Upper lobe of left lung (tissue), 6 donors: ENCODE measurements at regions not wholly inside any gene's neighbourhood (a gene's known extent, or its start where the extent isn't known, plus 50 kb on each side); places are given as distances from the start of the nearest gene placed in this dataset.

ENCODE experiments used
- ATAC-seq, 2 donors: fragments of 200-7000 bp; cut with Tn5 transposase; one replicate each; pipeline ENCODE4 v1.9.1; 2022; ENCODE audit warnings: mild to moderate bottlenecking in 2 of 2, moderate library complexity in 2 of 2; ENCODE audit not compliant: low FRiP score in 2 of 2
- DNase-seq, 2 donors: peaks; one replicate each; pipeline ENCODE4 v3.0.0-alpha.2; 2019 to 2020
- H3K27ac ChIP-seq, 4 donors: fragments of 200-600 bp; sonication (generic); one replicate each; pipeline ENCODE4 v1.5.1; 2016 to 2019
- H3K27me3 ChIP-seq, 4 donors: fragments of 200-600 bp; sonication (generic); one replicate each; pipeline ENCODE4 v1.5.1; 2017 to 2019
- H3K36me3 ChIP-seq, 4 donors: fragments of 200-600 bp; sonication (generic); one replicate each; pipeline ENCODE4 v1.5.1; 2016 to 2019
- H3K4me1 ChIP-seq, 4 donors: fragments of 200-600 bp; sonication (generic); one replicate each; pipeline ENCODE4 v1.5.1; 2018 to 2019
- H3K4me3 ChIP-seq, 4 donors: fragments of 200-600 bp; sonication (generic); one replicate each; pipeline ENCODE4 v1.5.1; 2017 to 2019; ENCODE audit warnings: mild to moderate bottlenecking in 2 of 4, moderate library complexity in 1 of 4
- H3K9me3 ChIP-seq, 4 donors: fragments of 200-600 bp; sonication (generic); one replicate each; pipeline ENCODE4 v1.5.1; 2018 to 2019
- EP300 ChIP-seq, 4 donors: sonication (generic); formaldehyde crosslinking; IDR thresholded peaks; one replicate each; pipeline ENCODE4 v1.5.1; 2017; ENCODE audit warnings: antibody characterized with exemption in 4 of 4, control low read depth in 2 of 4
- POLR2A ChIP-seq, 4 donors: fragments of 450-650 bp; IDR thresholded peaks; one replicate each; pipeline ENCODE4 v1.5.1; 2016 to 2017; ENCODE audit warnings: antibody characterized with exemption in 4 of 4, mild to moderate bottlenecking in 2 of 4
- POLR2AphosphoS5 ChIP-seq, 2 donors: sonication (generic); formaldehyde crosslinking; IDR thresholded peaks; one replicate each; pipeline ENCODE4 v1.5.1; 2017; ENCODE audit warnings: antibody characterized with exemption in 2 of 2
- WGBS, 2 donors: methylation state at CpG; one replicate each; pipeline ENCODE4 v1.1.5; 2017 to 2018; 5-methylcytosine and 5-hydroxymethylcytosine counted together
- TF ChIP-seq, protein P1 (sequence below), 6 experiments: fragments of 450-650 bp in 4 of 6; fragments of 200-600 bp in 2 of 6; sonication (generic) in 2 of 6; IDR thresholded peaks; one replicate each; pipeline ENCODE4 v1.5.1; 2016 to 2019; ENCODE audit warnings: antibody characterized with exemption in 6 of 6
- donor health status: DM: no; HTN: no; CAD: no; lungs with moderate emphysema.
- donor health status: DM: no; HTN: yes; CAD: no; lungs with severe emphysema.

DNA sequence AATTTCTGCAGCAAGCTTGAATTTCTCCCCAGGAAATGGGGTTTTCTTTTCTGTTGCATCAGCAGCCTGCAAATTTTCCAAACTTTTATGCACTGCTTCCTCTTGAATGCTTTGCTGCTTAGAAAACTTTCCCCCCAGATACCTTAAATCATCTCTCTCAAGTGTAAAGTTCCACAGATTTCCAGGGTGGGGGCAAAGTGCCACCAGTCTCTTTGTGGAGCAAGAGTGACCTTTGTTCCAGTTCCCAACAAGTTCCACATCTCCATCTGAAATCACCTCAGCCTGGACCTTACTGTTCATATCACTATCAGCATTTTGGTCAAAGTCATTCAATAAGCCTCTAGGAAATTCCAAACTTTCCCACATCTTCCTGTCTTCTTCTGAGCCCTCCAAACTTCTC, 241.6 kb upstream of the TMTC1 start:
- TF ChIP-seq, protein P1, sequence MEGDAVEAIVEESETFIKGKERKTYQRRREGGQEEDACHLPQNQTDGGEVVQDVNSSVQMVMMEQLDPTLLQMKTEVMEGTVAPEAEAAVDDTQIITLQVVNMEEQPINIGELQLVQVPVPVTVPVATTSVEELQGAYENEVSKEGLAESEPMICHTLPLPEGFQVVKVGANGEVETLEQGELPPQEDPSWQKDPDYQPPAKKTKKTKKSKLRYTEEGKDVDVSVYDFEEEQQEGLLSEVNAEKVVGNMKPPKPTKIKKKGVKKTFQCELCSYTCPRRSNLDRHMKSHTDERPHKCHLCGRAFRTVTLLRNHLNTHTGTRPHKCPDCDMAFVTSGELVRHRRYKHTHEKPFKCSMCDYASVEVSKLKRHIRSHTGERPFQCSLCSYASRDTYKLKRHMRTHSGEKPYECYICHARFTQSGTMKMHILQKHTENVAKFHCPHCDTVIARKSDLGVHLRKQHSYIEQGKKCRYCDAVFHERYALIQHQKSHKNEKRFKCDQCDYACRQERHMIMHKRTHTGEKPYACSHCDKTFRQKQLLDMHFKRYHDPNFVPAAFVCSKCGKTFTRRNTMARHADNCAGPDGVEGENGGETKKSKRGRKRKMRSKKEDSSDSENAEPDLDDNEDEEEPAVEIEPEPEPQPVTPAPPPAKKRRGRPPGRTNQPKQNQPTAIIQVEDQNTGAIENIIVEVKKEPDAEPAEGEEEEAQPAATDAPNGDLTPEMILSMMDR (IDR thresholded peaks at IDR 0.05): no peak
- TF ChIP-seq POLR2A (IDR thresholded peaks at IDR 0.05) (no peak), POLR2AphosphoS5 (IDR thresholded peaks at IDR 0.05) (no peak)
- no peaks in the 10 kb centered on the region for H3K4me1 ChIP-seq
- H3K27ac ChIP-seq: no peak overlapping the region
- DNase-seq (no peak), ATAC-seq (no peak)
- H3K4me3 ChIP-seq: no peak overlapping the region
- no peaks in the 10 kb centered on the region for H3K36me3 ChIP-seq
- no peaks in the 10 kb centered on the region for H3K27me3 ChIP-seq
- no peaks in the 10 kb centered on the region for H3K9me3 ChIP-seq

DNA sequence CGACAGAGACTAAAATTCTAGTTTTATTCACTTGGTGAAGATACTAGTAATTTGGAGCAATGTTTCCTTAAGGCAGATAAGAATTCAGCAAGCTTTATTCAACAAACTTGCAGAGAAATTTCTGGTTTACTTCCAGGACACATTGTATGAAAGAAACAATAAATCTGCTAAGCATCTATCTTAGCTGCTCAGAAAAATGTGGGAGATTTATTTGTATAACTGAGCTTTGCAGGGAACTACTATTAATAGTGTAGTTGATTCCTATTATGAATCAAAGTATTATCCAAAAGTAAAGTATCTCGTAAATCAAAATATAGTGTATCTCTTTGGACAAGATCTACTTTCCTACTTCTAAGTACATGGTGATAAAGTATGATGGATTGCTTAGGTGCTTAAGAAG, 239.4 kb upstream of the TMTC1 start:
- Histone ChIP-seq H3K36me3 (no peaks in the 10 kb centered on the region), H3K9me3 (no peaks in the 10 kb centered on the region), H3K27me3 (no peaks in the 10 kb centered on the region), H3K27ac (no peak overlapping the region), H3K4me1 (no peaks in the 10 kb centered on the region), H3K4me3 (no peak overlapping the region)
- no peak for DNase-seq
- ATAC-seq: no peak
- TF ChIP-seq POLR2AphosphoS5 (IDR thresholded peaks at IDR 0.05) (no peak), EP300 (IDR thresholded peaks at IDR 0.05) (no peak), POLR2A (IDR thresholded peaks at IDR 0.05) (no peak)
- TF ChIP-seq, protein P1 (IDR thresholded peaks at IDR 0.05): no peak
- WGBS, 2 donors: 77 to 85% methylated on average over 2 of the region's 2 CpGs

DNA sequence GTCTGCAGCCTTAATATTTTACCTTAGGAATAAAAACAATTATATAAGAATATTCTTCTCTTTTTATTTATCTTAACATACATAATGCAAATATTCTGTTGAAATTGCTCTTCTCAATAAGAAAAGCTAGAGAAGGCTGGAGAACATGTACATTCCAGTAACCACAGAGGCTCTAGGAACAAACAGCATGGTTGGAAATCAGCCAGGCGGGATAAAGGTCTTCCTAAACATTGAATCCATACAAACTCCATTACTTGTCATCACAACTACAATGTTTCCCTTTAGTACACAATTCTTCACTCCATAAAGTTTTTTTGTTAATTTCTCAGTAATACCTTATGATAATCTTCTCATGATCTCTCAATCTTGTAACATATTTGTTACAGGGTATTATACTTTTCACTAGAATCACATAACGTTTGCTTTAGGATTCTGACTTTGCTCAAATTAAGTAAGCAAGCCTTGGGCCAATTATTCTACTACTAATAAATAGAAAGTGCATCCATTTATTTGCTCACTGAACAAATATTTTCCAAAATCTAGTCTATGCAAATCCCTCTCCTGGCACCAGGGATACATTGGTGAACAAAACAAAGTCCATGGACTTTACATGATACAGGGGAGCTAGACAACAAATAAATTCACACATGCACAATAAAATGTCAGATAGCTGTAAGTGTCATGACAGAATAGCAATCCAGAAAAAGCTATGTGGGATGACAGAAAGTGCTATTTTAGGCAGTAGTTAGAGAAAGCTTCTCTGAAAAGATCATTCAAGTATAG, 237.5 kb upstream of the TMTC1 start:
- H3K9me3 ChIP-seq: no peaks in the 10 kb centered on the region
- 68 to 69% methylated on average over 2 of the region's 2 CpGs for WGBS, 2 donors
- H3K27ac ChIP-seq: no peak overlapping the region
- no peak for TF ChIP-seq POLR2A (IDR thresholded peaks at IDR 0.05)
- no peaks in the 10 kb centered on the region for H3K27me3 ChIP-seq
- no peaks in the 10 kb centered on the region for H3K4me1 ChIP-seq
- no peak overlapping the region for H3K4me3 ChIP-seq
- DNase-seq (no peak), ATAC-seq (no peak)
- no peaks in the 10 kb centered on the region for H3K36me3 ChIP-seq

DNA sequence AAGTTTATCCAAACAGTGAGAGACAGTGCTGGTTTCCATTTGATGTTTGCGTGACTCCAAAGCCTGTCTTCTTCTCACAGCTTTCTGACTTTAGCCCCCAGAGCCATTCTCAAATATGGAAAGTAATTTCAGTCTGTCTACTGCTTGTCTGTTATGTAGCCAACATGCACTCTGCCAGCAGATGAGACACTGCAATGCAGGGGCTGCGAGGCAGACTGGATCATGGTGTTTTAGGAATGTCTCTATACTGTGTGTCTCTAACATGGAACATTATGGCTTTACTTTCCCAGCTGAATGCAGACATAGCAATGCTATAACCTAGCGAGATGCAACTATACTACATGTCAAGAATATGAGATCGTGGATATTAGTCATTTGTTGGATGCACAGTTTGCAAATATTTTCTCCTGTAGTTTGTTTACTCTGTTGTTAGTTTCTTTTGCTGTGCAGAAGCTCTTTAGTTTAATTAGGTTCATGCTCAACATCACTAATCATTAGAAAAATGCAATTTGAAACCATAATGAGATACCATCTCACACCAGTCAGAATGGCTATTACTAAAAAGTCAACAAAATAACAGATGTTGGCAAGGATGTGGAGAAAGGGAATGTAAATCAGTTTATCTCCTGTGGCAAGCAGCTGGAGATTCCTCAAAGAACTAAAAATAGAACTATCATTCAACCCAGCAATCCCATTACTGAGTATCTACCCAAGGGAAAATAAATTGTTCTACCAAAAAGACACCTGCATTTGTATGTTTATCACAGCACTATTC, 235.8 kb upstream of the TMTC1 start:
- H3K36me3 ChIP-seq: no peaks in the 10 kb centered on the region
- no peaks in the 10 kb centered on the region for H3K27me3 ChIP-seq
- no peak for DNase-seq

DNA sequence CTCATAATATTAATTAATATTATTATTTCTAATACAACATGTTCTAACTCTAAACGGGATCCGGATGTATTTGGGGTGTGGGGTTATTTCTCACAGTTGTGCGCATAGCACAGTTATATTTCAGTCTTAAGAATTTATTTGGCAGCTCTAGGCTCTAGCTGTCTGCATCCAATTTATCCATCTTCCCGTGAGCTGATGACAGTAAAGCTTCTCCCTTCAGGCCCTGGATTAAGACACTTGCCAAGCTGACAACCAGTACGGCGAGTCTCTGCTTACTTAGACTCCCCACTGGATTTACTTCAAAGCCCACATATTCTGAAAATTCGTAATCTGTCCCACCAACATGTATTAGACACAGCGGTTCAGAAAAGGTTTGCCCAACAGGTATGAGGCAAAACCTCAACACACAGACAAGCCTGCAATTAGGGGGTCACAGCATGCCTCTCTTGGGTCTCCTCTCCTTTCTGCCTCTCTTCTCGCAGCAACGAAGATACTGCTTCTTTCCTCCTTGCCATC, 232.9 kb upstream of the TMTC1 start:
- Histone ChIP-seq H3K27me3 (no peaks in the 10 kb centered on the region), H3K9me3 (no peaks in the 10 kb centered on the region), H3K27ac (no peak overlapping the region), H3K4me1 (no peaks in the 10 kb centered on the region), H3K36me3 (no peaks in the 10 kb centered on the region), H3K4me3 (no peak overlapping the region)
- TF ChIP-seq, protein P1 (IDR thresholded peaks at IDR 0.05): no peak
- TF ChIP-seq POLR2A (IDR thresholded peaks at IDR 0.05) (no peak), EP300 (IDR thresholded peaks at IDR 0.05) (no peak), POLR2AphosphoS5 (IDR thresholded peaks at IDR 0.05) (no peak)
- no peak for DNase-seq
- 87 to 91% methylated on average over 10 of the region's 10 CpGs for WGBS, 2 donors
- no peak for ATAC-seq

More for the DNA sequence above, 235.8 kb upstream of the TMTC1 start:
- WGBS, 2 donors: 73 to 87% methylated on average over 4 of the region's 4 CpGs
- Histone ChIP-seq H3K27ac (no peak overlapping the region), H3K4me3 (no peak overlapping the region), H3K9me3 (no peaks in the 10 kb centered on the region), H3K4me1 (no peaks in the 10 kb centered on the region)
- no peak for TF ChIP-seq POLR2AphosphoS5 (IDR thresholded peaks at IDR 0.05)
- TF ChIP-seq EP300 (IDR thresholded peaks at IDR 0.05): no peak
- TF ChIP-seq, protein P1 (IDR thresholded peaks at IDR 0.05): no peak
- TF ChIP-seq POLR2A (IDR thresholded peaks at IDR 0.05): no peak
- no peak for ATAC-seq
